ENCODE measurements at regions not wholly inside any gene's neighbourhood (a gene's known extent, or its start where the extent isn't known, plus 50 kb on each side); places are given as distances from the start of the nearest gene placed in this dataset.
A peak's percentile ranks its signal among the peaks of the same experiment; 100 is the strongest.
"Not testable (repeated sequence)": the region's sequence is repeated elsewhere in the genome, so short reads cannot be mapped to it uniquely, and the experiment has no call there.

- Histone ChIP-seq H3K4me3 (no peak overlapping the region), H3K9me3 (no peaks in the 10 kb centered on the region)
These were observed 520.0 kb upstream of the SALL3 start for GRCh38 chr18:78459668-78460067.

GRCh38 chr18:78460558-78460957, 519.1 kb upstream of the SALL3 start:
- no peaks in the 10 kb centered on the region; the same call in 1 of the 2 replicates for H3K9me3 ChIP-seq
- no peaks in the 10 kb centered on the region for H3K27me3 ChIP-seq
- no peak overlapping the region for H3K4me3 ChIP-seq
- H3K36me3 ChIP-seq: no peaks in the 10 kb centered on the region
- no peak for DNase-seq

More at GRCh38 chr18:78459668-78460067, 520.0 kb upstream of the SALL3 start:
- no peaks in the 10 kb centered on the region for H3K36me3 ChIP-seq
- no peak for DNase-seq
- H3K27me3 ChIP-seq: no peaks in the 10 kb centered on the region

- H3K36me3 ChIP-seq: no peaks in the 10 kb centered on the region
- H3K9me3 ChIP-seq: no peaks in the 10 kb centered on the region
- no peak for DNase-seq
- no peak overlapping the region for H3K4me3 ChIP-seq
- H3K27me3 ChIP-seq: no peaks in the 10 kb centered on the region
These were observed 506.1 kb upstream of the SALL3 start for GRCh38 chr18:78473563-78473962.

- Histone ChIP-seq H3K27me3 (no peaks in the 10 kb centered on the region), H3K36me3 (no peaks in the 10 kb centered on the region), H3K9me3 (no peaks in the 10 kb centered on the region), H3K4me3 (no peak overlapping the region)
- DNase-seq: no peak
These were observed 501.8 kb upstream of the SALL3 start for GRCh38 chr18:78477840-78478239.

- H3K9me3 ChIP-seq: no peaks in the 10 kb centered on the region
These were observed 500.2 kb upstream of the SALL3 start for GRCh38 chr18:78479443-78479842.

GRCh38 chr18:78480262-78481054, 499.2 kb upstream of the SALL3 start:
- DNase-seq: no peak
- no peak overlapping the region for H3K4me3 ChIP-seq
- no peaks in the 10 kb centered on the region for H3K27me3 ChIP-seq
- H3K36me3 ChIP-seq: no peaks in the 10 kb centered on the region
- H3K9me3 ChIP-seq: no peaks in the 10 kb centered on the region

More at GRCh38 chr18:78479443-78479842, 500.2 kb upstream of the SALL3 start:
- no peak overlapping the region for H3K4me3 ChIP-seq
- no peaks in the 10 kb centered on the region for H3K36me3 ChIP-seq
- no peaks in the 10 kb centered on the region for H3K27me3 ChIP-seq
- DNase-seq: no peak

GRCh38 chr18:78482378-78482777, 497.2 kb upstream of the SALL3 start:
- H3K27me3 ChIP-seq: no peaks in the 10 kb centered on the region
- no peak for DNase-seq
- no peaks in the 10 kb centered on the region for H3K36me3 ChIP-seq
- H3K9me3 ChIP-seq: no peaks in the 10 kb centered on the region
- H3K4me3 ChIP-seq: no peak overlapping the region

- no peaks in the 10 kb centered on the region for H3K27me3 ChIP-seq
- H3K9me3 ChIP-seq: no peaks in the 10 kb centered on the region
- H3K36me3 ChIP-seq: no peaks in the 10 kb centered on the region
- H3K4me3 ChIP-seq: no peak overlapping the region
- no peak for DNase-seq
These were observed 492.0 kb upstream of the SALL3 start for GRCh38 chr18:78487649-78488048.

GRCh38 chr18:78492064-78492812, 487.4 kb upstream of the SALL3 start:
- Histone ChIP-seq H3K9me3 (no peaks in the 10 kb centered on the region), H3K36me3 (no peaks in the 10 kb centered on the region), H3K4me3 (no peak overlapping the region), H3K27me3 (no peaks in the 10 kb centered on the region)
- DNase-seq: no peak

- no peak for DNase-seq
- H3K36me3 ChIP-seq: no peaks in the 10 kb centered on the region
- no peak overlapping the region for H3K4me3 ChIP-seq
- H3K9me3 ChIP-seq: no peaks in the 10 kb centered on the region
- no peaks in the 10 kb centered on the region for H3K27me3 ChIP-seq
These were observed 486.7 kb upstream of the SALL3 start for GRCh38 chr18:78492813-78493371.

GRCh38 chr18:78493490-78493889, 486.1 kb upstream of the SALL3 start:
- not testable (repeated sequence) for H3K36me3 ChIP-seq, DNase-seq, H3K27me3 ChIP-seq, H3K9me3 ChIP-seq, H3K4me3 ChIP-seq

GRCh38 chr18:78494204-78495085, 485.2 kb upstream of the SALL3 start:
- Histone ChIP-seq H3K36me3 (no peaks in the 10 kb centered on the region), H3K9me3 (no peaks in the 10 kb centered on the region), H3K4me3 (no peak overlapping the region), H3K27me3 (no peaks in the 10 kb centered on the region)
- peak; percentile 50 for DNase-seq

- H3K4me3 ChIP-seq: no peak overlapping the region
- no peak for DNase-seq
- no peaks in the 10 kb centered on the region for H3K27me3 ChIP-seq
- no peaks in the 10 kb centered on the region for H3K36me3 ChIP-seq
- H3K9me3 ChIP-seq: no peaks in the 10 kb centered on the region
These were observed 484.1 kb upstream of the SALL3 start for GRCh38 chr18:78495550-78495949.

- no peaks in the 10 kb centered on the region for H3K27me3 ChIP-seq
- H3K4me3 ChIP-seq: no peak overlapping the region
- H3K36me3 ChIP-seq: no peaks in the 10 kb centered on the region
- no peaks in the 10 kb centered on the region for H3K9me3 ChIP-seq
- no peak for DNase-seq
These were observed 483.5 kb upstream of the SALL3 start for GRCh38 chr18:78496079-78496478.

- Histone ChIP-seq H3K9me3 (no peaks in the 10 kb centered on the region), H3K36me3 (no peaks in the 10 kb centered on the region), H3K27me3 (no peaks in the 10 kb centered on the region), H3K4me3 (no peak overlapping the region)
- DNase-seq: no peak
These were observed 482.0 kb upstream of the SALL3 start for GRCh38 chr18:78497641-78498040.

- no peaks in the 10 kb centered on the region for H3K36me3 ChIP-seq
- H3K9me3 ChIP-seq: no peaks in the 10 kb centered on the region
- H3K4me3 ChIP-seq: no peak overlapping the region
- DNase-seq: no peak
- no peaks in the 10 kb centered on the region for H3K27me3 ChIP-seq
These were observed 480.0 kb upstream of the SALL3 start for GRCh38 chr18:78499586-78499985.

- Histone ChIP-seq H3K36me3 (no peaks in the 10 kb centered on the region), H3K4me3 (no peak overlapping the region), H3K9me3 (no peaks in the 10 kb centered on the region), H3K27me3 (no peaks in the 10 kb centered on the region)
- DNase-seq: no peak
These were observed 478.4 kb upstream of the SALL3 start for GRCh38 chr18:78501251-78501650.
